ENCODE measurements at regions not wholly inside any gene's neighbourhood (a gene's known extent, or its start where the extent isn't known, plus 50 kb on each side); places are given as distances from the start of the nearest gene placed in this dataset.

DNA sequence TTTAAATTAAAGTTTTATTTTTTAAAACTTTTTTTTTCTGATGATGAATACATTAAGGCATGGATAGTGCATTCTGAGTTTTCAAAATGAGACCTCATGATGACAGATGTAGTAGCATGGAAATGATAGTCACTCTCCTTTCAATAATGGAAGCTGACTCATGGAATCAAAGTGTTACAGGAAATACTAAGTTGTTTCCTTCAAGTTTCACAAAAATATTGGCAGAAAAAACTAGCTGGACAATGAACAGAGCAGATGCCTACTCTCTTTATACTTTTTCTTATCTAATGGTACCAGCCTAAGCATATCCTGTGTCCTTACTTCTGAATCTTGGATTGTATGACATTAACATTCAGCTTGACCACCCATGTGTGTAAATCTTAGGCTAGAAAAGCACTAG is 1337.3 kb downstream of the PCDH9 start:
- DNase-seq = no peak

DNA sequence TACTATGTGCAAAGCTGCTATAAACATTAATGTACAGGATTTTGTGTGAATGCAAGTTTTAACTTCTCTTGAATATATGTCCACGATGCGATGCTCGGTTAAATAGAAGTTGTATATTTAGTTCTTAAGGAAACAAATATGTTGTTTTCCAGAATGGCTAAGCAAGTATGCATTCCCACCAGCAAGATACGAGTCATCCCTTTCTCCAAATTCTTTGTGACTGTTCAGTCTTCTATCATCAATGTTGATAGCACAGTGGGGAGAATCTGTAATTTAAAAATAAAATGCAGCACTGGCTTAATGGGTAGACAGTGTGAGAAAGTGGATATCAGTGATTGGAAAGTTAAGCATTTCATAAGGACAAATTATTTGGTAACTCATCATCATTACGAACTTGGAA is 1340.8 kb downstream of the PCDH9 start:
- no peak for DNase-seq

DNA sequence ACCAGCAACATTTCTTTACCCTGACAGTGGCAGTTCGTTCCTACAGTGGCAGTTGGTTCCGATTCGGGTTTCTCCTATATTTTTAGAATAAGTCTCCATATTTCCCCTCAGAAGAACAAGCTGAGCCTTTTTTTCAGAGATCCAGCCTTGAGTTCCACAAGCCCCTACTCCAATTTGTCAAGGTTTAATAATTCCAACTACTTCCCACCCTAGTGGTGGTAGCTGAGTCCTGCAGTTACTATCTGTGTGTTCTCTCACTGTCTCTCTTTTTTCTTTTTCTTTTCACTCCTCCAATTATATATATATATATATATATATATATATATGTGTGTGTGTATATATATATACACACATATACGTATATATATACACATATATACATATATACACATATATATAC is 1347.3 kb downstream of the PCDH9 start:
- no peak for DNase-seq

DNA sequence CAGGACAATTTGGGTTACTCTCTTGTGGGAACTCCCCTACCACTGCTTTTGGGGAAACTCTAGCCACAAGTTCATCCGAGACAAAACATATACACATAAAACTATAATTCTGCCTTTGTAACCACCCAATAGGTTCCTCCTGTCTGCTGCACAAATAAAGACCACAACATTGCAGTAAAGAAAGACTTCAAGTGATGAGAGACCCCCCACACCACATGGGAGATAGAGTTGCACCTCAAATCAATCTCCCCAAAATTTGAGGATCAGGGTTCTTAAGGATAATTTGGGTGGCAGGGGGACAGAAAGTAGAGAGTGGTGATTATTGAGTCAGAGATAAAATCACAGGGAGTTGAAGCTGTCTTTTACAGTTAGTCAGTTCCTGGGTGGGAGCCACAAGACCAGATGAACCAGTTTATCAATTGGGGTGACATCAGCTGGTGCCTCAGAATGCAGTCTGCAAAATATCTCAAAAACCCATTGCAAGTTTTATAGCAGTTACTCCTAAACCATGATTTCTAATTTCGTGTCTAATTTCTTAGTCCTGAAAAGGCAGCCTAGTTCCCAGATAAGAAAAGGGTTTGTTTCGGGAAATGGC is 1348.5 kb downstream of the PCDH9 start:
- no peak for DNase-seq

DNA sequence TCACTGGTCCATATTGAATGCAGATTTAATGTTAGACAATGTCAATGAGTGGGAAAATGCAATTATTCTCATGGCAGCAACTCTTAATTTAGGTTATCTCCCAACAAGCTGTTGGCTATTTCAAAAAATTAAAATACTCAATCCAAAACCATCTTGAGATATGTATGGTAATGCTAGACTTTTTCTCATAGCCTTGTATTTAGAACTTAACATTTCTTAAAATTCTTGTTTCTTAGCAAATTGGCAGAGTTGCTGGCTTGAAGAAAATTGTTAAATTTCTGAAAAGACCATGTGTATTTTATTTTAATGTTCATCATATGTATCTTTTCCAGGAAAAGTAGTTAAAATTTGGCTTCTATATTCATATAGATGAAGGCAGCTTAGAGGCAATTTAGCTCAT is 1355.1 kb downstream of the PCDH9 start:
- DNase-seq = no peak

DNA sequence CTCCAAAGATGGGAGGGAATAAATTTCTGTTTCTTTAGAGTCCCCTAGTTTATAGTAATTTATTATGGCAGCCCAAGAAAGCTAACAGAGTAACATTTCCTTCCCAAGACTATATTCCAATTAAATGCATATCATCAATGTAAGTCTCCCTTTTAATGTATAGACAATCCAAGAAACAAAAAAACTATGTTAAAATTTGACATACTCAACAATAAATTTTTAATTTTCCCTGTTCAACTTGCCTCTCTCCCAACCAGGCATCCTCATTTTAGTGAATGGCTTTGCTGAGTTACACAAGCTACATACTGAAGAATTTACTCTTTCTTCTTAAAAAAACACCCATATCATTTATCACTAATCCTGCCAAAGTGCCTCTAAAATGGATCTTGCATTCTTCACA is 1357.7 kb downstream of the PCDH9 start:
- DNase-seq = no peak

DNA sequence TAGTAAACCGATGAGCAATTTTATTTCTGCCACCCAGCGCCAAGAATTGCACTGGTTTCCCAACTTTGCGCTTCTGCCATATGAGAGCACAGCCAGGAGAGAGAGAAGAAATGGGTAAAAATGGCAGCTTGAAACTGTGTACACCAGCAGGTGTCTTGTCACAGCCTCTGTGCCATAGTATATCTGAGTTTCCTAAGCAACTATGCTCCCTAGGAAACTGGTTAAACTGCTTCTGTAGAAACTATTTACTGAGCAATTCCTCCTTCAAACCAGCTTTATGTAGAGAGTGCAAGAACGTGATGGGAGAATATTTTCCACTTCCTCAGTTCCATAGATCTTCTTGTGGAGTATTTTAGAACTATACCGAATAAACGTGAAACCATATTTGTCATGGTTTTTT is 1361.3 kb downstream of the PCDH9 start:
- DNase-seq = no peak

DNA sequence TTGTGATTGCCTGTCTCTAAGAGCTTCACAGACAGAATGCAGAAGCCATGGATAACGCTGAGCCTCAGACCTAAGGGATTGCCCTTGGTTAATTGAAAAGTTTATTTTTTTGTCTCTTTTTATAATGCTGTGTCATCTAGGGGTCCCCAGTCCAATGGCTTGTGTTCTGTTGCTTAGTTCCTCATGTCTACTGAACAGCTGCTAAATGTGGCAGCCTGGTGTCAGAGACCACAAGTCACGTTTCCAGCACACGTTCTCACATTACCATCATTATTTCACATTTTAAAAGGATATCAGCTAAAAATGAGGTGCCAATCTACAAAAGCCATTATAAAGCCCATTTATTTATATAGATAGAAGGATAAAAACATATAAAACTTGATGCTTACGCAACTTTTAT is 1362.0 kb downstream of the PCDH9 start:
- DNase-seq = no peak

DNA sequence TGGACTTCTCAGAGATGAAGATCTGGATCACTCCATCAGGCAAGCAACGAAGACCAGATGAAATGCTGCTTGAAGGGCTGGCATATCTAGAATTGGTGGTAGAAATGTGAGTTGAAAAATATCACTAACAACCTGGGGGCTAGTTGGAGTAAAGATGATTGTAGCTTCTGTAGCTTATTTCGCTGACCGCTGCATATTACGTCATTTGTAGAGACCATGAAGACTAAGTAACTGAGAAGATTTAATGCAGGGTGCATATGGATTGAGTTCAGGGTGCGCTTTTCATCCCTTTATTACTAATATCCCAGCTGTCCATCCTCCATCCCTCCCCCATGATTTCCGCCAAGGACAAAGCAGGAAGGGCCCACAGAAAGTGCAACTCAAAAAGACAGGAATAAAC is 1364.0 kb downstream of the PCDH9 start:
- DNase-seq = no peak

DNA sequence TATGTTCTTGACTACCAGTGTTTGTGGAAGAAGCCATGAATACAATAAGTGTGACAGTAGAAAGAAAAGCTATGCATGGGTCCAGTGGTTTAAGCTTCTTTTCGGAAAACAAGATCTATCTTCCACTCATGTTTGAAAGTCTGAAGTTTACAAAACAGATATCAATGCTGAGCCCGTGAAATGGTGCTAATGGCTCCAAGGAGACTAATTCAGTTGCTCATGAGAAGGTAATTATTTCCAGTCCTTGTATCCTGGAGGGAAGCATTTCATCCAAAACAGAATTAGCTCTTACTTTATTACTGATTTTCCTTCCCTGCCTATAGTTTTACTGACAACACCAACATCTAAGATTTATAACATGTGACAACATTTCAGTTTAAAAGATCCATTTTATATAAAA is 1364.9 kb downstream of the PCDH9 start:
- no peak for DNase-seq

DNA sequence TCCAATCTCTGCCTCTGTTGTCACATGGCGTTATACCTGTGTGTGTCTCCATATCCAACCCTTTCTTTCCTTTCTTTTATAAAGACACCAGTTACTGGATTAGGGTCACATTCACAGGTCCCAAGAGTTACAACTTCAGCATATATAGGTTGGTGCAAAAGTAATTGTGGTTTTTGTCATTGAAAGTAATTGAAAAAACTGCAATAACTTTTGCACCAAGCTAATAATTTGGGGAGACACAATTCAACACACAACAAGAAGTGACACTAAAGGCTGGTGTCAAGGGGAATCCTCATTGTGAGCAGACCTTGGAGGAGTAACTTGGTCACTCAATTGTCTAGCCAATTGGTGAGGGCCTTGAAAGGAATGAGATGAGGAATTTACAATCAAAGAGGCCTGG is 1366.1 kb downstream of the PCDH9 start:
- DNase-seq = no peak

DNA sequence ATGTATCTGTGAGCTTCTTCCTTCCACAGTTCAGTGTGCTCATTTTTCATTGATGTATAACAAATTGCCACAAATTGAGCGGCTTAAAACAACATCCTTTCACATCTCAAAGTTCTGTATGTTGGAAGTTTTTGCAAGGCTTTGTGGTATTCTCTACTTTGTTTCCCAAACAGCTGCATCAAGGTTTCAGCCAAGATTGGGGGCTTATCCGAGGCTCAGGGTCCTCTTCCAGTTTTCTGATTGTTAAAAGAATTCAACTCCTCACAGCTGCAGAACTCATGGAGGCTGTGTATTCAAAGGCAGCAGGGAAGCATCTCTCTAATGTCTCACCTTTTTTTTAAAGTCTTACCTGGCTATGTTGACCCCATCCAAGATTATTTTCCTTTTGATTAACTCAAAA is 1369.8 kb downstream of the PCDH9 start:
- no peak for DNase-seq

DNA sequence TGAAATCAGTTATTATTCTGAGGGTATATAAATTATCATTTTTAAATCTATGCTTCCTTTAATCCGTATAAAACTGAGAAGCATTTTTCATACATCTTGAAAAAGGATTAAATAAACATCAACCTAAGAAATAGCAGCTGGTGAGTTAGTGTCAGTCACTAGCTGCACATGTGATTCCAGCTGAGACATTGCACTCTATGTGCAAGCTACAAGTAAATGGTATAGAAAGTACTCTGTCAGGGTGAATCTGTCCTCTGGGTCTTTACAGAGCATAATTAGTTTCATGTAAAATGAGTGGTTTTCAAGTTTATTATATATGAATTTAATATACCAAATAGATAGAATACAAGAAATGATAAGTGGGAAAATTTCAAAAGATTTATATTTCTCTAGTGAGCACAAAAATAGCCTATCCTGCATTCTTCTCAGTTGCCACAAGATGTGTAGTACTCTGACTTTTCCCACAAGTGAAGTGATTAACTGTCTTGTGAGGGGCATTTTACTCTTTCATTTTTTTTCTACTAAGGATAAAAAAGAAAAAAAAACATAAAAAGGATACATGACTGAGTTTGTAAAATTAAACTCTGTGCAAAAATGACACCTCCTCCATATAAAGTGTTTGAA is 1372.1 kb downstream of the PCDH9 start:
- DNase-seq = no peak

DNA sequence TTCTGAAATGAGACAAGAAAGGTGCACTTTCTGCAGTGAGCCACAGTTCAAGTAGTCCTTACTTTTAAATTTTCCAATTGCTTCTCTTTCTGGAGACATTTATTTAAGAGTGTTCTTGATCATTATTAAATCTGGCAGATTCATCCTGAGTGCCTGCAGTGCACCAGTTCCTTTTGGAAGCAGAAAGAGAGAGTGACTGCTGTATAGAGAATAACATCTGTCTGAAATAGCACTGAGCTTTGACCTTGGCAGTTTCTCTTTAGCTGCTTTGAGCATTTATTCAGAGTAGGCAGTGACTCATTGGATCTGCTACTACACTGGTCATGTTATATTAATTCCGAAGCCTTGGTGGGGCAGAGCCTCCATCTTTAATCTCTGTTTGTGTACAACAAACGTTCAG is 1373.7 kb downstream of the PCDH9 start:
- DNase-seq = no peak

DNA sequence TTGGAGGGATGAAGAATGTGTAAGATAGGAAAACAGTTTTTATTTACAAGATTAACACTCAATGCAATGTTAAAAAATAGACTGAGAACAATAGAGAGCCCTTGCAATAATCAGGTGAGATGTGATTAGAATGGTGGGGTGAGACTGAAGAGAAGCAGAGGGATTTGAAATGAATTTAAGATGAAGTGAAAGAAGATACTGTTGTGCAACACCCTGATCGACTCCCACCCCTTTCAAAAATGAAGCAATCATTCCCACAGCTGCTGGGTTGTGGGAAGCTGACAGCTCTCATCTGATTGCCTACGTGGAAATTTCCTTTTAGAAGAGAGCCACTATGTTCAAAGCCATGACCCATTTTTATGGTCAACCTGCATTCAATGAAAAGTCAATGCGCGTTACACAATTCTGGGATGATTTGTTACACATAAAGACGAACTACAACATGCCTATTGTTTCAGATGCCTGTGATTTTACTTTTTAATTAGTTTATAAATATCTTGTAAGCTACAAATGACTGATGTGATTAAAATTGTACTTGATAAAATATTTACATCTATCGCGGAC is 1374.8 kb downstream of the PCDH9 start:
- peak in 9 of 56 donors; percentile 0 to 18 (median 5) for DNase-seq

DNA sequence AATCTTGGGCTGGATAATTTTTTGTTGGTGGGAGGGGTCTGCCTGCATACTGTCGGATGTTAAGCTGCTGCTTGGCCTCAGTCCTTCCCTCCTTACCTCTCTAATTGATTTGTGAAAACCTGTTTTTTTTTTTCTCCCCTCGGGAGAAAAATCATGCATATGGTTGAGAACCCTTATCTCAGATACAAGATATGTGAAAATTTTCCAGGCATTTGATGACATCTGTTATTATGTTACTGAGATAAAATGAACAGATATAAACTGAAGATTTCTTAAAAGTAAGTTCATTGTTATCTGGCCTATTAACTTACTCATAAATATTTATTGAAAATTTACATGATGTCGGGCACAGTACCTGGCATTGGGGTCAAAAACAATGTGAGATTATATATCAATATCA is 1375.7 kb downstream of the PCDH9 start:
- DNase-seq = no peak

DNA sequence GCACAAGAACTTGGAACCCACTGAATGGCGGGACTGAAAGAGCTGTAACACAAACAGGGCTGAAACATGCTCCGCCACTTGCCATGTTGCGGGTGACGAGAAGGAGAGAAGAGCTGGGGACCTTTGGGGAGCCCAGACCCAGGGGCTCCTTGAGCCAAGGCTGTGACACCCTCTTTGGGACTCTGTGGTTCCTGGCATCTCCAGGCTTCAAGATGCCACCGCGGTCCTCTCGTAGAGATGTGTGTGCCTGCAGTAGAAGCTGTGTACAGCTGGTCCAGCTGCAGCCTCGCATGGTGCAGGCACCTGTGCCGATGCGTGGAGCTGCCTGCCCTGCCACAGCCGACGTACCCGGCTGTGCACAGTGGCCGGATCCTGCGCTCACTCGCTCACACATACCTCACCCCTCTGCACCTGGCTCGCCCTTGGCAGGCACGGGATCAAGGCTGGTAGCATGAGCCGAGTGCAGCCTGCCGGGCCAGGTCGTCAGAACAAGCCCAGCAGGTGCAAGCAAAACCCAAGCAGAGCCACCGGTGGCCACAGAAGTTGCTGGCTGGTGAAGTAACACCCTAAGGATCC is 1385.8 kb downstream of the PCDH9 start:
- DNase-seq = no peak

DNA sequence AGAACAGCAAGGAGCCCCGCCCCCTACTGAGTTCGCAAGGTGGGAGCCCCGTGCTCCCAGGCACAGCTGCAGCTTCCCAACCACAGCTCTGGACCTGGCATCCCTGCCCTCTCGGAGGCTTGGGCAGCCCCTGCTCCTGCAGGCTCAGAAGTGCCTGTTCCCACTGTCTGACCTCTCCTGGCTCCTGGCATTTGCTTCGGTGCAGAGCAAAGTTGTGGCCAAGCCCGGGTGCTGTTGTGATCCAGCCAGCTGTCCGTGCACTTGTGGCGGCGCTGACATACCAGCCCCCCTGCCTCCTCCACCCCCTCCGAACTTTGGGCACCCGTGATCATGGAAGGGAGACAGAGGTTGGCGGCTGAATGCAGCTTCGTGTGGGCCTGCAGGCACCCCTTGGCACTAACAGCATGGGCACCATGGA is 1386.8 kb downstream of the PCDH9 start:
- DNase-seq = no peak

DNA sequence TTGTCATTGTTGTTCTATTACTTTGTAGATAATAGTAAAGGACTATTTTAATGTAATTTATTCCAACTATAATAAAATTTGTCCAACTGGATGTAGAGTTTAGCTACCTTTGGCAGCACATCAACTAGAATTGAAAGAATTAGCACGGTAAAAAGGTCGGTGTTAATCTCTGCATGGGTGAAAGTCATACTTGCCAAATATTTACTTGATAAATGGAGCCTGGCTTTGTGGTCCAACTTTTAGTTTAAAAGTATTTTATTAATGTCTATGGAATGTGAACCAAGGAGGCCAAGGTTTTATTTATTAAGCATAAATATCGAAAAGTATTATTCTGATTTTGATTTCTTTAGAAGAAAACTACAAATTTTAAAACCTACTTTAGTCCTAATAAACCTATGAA is 1389.0 kb downstream of the PCDH9 start:
- DNase-seq = no peak

DNA sequence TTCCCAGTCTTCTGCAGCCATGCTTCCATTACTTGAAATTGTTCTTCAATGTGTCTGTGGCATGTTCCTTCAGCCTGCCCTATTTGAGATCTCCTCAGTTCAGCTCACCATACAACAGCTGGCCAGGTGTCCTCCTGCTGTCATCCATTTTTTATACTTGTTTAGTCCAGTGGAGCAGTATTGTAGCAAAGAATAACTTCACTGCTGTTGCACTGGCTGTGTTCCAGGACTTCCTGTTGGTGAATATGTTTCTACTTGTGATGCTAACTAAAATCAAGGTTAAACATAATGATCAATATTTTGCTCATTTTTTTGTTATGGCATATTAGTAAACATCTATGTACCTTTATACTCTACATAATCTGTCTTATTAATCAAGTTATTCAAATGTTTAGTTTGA is 1394.1 kb downstream of the PCDH9 start:
- no peak for DNase-seq

DNA sequence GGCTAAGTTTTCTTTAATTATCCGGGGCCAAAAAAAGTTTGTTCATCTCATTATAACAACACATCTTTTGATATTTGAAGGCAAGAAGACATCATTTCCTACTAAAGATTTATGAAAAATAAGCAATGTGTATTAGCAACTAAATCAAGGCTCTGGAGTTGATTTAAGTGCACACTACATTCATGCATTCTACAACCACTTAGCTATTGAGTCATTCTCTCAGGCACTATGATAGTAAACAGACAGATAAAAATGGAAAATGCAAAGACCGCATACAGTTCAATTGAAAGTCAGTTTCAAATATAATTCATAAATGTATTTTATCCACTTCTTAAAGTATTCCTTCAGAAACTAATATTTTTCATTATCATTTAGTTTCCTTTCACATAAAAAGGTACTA is 1395.2 kb downstream of the PCDH9 start:
- no peak for DNase-seq

DNA sequence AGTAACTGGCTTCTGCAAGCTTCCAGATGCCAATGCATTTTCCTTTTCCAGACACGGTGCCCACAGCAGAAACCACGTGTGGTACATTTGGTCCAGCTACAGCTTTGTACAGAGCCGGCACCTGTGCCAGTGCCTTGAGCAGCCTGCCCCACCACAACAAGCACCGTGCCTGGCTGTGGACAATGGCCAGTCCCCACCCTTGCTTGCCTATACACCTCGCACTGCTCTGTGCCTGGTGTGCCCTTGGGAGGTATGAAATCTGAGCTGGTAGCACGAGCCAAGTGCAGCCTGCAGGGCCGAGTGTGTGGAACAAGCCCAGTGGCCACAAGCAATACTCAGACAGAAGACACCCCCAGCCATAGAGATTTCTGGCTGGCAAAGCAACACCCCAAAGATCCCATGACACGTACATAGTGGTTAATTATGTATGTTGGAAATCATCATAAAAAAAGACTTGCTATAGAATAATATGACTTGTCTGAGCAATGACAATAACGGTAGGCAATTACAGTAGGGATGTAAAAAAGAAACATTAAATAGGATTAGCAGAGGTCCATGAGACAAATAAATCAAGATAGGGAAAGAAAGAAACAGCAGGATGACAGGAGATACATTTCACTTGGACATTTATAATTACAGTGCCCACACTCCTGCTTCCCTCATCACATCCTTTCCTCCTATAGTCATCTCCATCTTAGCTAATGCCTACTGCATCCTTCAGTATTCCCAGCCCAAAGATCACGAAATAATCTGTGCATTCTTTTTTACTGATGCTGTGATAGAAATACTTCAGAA is 1399.5 kb downstream of the PCDH9 start:
- no peak for DNase-seq

All from nucleus accumbens (tissue), 56 donors.